ENCODE measurements at regions not wholly inside any gene's neighbourhood (a gene's known extent, or its start where the extent isn't known, plus 50 kb on each side); places are given as distances from the start of the nearest gene placed in this dataset.

DNA sequence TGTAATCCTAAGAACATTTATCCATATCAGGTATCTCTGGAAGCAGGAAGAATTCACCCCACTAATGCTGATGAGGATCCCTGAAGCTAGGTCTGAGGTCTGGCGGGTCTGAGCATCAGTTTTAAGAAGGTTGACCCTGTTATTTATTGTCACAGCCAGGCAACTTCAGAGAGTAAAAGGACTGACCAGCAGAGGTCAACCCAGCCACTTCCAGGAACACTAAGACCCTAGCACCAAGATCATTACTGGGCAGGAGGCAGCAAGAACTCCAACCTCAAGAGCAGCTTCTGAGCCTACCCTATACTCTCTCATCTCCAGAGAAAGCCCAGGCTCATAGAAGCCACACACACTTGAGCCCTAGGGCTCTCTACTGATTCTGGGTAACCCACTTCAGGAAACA is 901.4 kb downstream of the DCDC2C start:
- H3K9ac ChIP-seq, result no peak overlapping the region

DNA sequence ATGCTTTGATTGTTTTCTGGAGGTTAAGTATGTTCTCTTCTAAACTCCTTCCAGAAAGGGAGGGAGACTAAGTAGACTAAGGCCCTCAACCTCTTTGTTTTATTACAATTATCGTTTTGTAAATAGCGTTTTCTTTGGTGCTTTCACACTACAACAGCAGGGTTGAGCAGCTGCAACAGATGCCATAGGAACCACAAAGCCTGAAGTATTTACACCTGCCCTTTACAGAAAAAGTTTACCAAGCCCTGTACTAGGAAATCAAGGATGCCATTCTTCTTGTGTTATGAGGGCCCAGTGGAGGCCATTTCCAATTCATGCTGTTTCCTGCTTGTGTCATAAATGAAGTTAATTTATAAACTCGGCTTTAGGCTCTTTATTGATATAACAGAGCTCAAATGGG is 914.8 kb downstream of the DCDC2C start:
- no peaks in the 10 kb centered on the region; the same call in 1 of the 2 replicates for H3K9me3 ChIP-seq
- H3K9ac ChIP-seq, result no peak overlapping the region
- no peaks in the 10 kb centered on the region for H3K27me3 ChIP-seq
- no peaks in the 10 kb centered on the region for H4K20me1 ChIP-seq
- H3K27ac ChIP-seq, result no peak overlapping the region
- no peak for TF ChIP-seq Cebpa-rat (IDR thresholded peaks at IDR 0.05)
- H3K4me3 ChIP-seq, result no peak overlapping the region
- no peaks in the 10 kb centered on the region for H3K4me1 ChIP-seq
- H3K36me3 ChIP-seq, result no peaks in the 10 kb centered on the region
- no peak overlapping the region for H3K4me2 ChIP-seq

More for the DNA sequence above, 901.4 kb downstream of the DCDC2C start:
- Histone ChIP-seq H4K20me1 (no peaks in the 10 kb centered on the region), H3K36me3 (no peaks in the 10 kb centered on the region), H3K4me2 (no peak overlapping the region), H3K4me1 (no peaks in the 10 kb centered on the region), H3K27me3 (no peaks in the 10 kb centered on the region), H3K9me3 (no peaks in the 10 kb centered on the region), H3K4me3 (no peak overlapping the region), H3K27ac (no peak overlapping the region)
- TF ChIP-seq Cebpa-rat (IDR thresholded peaks at IDR 0.05), result no peak

GRCh38 chr2:4618630-4619228 is 915.4 kb downstream of the DCDC2C start:
- Histone ChIP-seq H3K4me3 (no peak overlapping the region), H3K4me2 (no peak overlapping the region), H3K9me3 (no peaks in the 10 kb centered on the region; the same call in 1 of the 2 replicates), H3K9ac (no peak overlapping the region), H4K20me1 (no peaks in the 10 kb centered on the region), H3K27me3 (no peaks in the 10 kb centered on the region), H3K36me3 (no peaks in the 10 kb centered on the region), H3K4me1 (no peaks in the 10 kb centered on the region), H3K27ac (no peak overlapping the region)
- TF ChIP-seq Cebpa-rat (IDR thresholded peaks at IDR 0.05), result no peak

GRCh38 chr2:4628998-4629501 is 925.7 kb downstream of the DCDC2C start:
- Histone ChIP-seq H3K27me3 (no peaks in the 10 kb centered on the region), H3K27ac (no peak overlapping the region), H3K4me1 (no peaks in the 10 kb centered on the region), H4K20me1 (no peaks in the 10 kb centered on the region), H3K4me2 (no peak overlapping the region), H3K9me3 (no peaks in the 10 kb centered on the region), H3K4me3 (no peak overlapping the region), H3K36me3 (no peaks in the 10 kb centered on the region), H3K9ac (no peak overlapping the region)
- TF ChIP-seq Cebpa-rat (IDR thresholded peaks at IDR 0.05), result no peak

DNA sequence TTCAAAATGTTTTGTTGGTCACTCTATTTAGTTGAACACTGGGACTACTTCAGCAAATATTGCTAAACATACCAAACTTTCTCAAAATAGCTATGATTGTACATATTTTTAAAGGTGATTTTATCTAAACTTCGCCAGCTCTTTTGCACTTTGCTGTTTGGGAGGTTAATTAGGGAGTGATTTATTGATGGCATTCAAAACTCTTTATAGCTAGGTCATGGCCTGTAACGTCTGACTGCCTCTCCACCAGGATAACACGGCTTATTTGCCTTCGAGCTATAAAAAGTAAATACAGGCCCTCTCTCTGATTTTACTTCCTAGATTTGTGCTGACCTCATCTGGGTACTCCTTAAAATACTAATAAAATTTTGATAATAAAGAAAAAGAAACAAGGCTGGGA is 931.9 kb downstream of the DCDC2C start:
- H4K20me1 ChIP-seq, result no peaks in the 10 kb centered on the region
- no peaks in the 10 kb centered on the region for H3K27me3 ChIP-seq
- no peaks in the 10 kb centered on the region for H3K36me3 ChIP-seq
- no peaks in the 10 kb centered on the region for H3K9me3 ChIP-seq
- H3K4me2 ChIP-seq, result no peak overlapping the region
- H3K4me3 ChIP-seq, result no peak overlapping the region
- no peak overlapping the region for H3K27ac ChIP-seq
- TF ChIP-seq Cebpa-rat (IDR thresholded peaks at IDR 0.05), result no peak
- no peak overlapping the region for H3K9ac ChIP-seq
- no peaks in the 10 kb centered on the region for H3K4me1 ChIP-seq

GRCh38 chr2:4653991-4654390 is 950.6 kb downstream of the DCDC2C start:
- H3K9ac ChIP-seq, result no peak overlapping the region; the same call in 1 of the 2 replicates
- H3K27me3 ChIP-seq, result no peaks in the 10 kb centered on the region
- TF ChIP-seq Cebpa-rat (IDR thresholded peaks at IDR 0.05), result no peak
- H4K20me1 ChIP-seq, result no peaks in the 10 kb centered on the region
- no peak overlapping the region for H3K4me3 ChIP-seq
- H3K36me3 ChIP-seq, result no peaks in the 10 kb centered on the region
- peak overlapping the region; percentile 47 for H3K27ac ChIP-seq
- H3K9me3 ChIP-seq, result no peaks in the 10 kb centered on the region
- peaks cover 22% of the 10 kb centered on the region for H3K4me1 ChIP-seq
- peak overlapping the region; percentile 65 for H3K4me2 ChIP-seq

DNA sequence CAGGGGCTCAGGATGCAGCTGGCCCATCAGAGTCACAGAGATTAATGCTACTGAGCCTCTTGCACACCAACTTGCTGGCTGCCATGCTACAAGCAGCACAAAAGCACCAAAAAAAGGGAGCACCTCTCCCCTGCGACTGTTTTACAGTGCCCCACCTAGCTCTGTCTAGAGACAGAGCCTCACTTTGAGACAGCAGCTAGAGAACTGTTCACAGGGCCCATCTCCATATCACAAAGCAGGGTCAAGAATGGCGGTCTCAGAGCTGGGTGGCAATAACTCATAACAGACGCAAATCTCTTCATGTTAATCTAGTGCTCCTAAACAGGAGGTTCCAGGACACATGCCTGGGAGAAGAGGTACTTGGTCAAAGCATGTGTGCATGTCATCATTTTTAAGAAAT is 953.0 kb downstream of the DCDC2C start:
- Histone ChIP-seq H3K27ac (no peak overlapping the region), H3K9me3 (no peaks in the 10 kb centered on the region), H3K4me1 (peaks cover 22% of the 10 kb centered on the region), H4K20me1 (no peaks in the 10 kb centered on the region), H3K36me3 (no peaks in the 10 kb centered on the region), H3K4me2 (no peak overlapping the region), H3K4me3 (no peak overlapping the region), H3K27me3 (no peaks in the 10 kb centered on the region), H3K9ac (no peak overlapping the region)
- TF ChIP-seq Cebpa-rat (IDR thresholded peaks at IDR 0.05), result no peak

- Histone ChIP-seq H3K27ac (no peak overlapping the region), H3K4me2 (peak overlapping the region; percentile 46), H4K20me1 (no peaks in the 10 kb centered on the region), H3K4me1 (peaks cover 19% of the 10 kb centered on the region), H3K27me3 (no peaks in the 10 kb centered on the region), H3K4me3 (no peak overlapping the region), H3K9me3 (no peaks in the 10 kb centered on the region), H3K9ac (no peak overlapping the region), H3K36me3 (no peaks in the 10 kb centered on the region)
- no peak for TF ChIP-seq Cebpa-rat (IDR thresholded peaks at IDR 0.05)
These were observed 958.9 kb downstream of the DCDC2C start for GRCh38 chr2:4662161-4662779.

GRCh38 chr2:4668381-4668780 is 965.0 kb downstream of the DCDC2C start:
- TF ChIP-seq Cebpa-rat (IDR thresholded peaks at IDR 0.05), result no peak
- H3K27me3 ChIP-seq, result no peaks in the 10 kb centered on the region
- peaks cover 22% of the 10 kb centered on the region; the same call in 1 of the 2 replicates for H3K4me1 ChIP-seq
- H3K9ac ChIP-seq, result no peak overlapping the region
- peaks cover 6% of the 10 kb centered on the region; the same call in 1 of the 2 replicates for H3K9me3 ChIP-seq
- H3K4me2 ChIP-seq, result no peak overlapping the region
- H3K27ac ChIP-seq, result no peak overlapping the region
- H3K4me3 ChIP-seq, result no peak overlapping the region
- no peaks in the 10 kb centered on the region for H3K36me3 ChIP-seq
- no peaks in the 10 kb centered on the region for H4K20me1 ChIP-seq

GRCh38 chr2:4670331-4670730 is 967.0 kb downstream of the DCDC2C start:
- no peak overlapping the region for H3K4me3 ChIP-seq
- H3K4me2 ChIP-seq, result no peak overlapping the region
- no peaks in the 10 kb centered on the region for H3K36me3 ChIP-seq
- H3K27me3 ChIP-seq, result no peaks in the 10 kb centered on the region
- no peaks in the 10 kb centered on the region for H4K20me1 ChIP-seq
- H3K9ac ChIP-seq, result no peak overlapping the region
- no peak for TF ChIP-seq Cebpa-rat (IDR thresholded peaks at IDR 0.05)
- no peak overlapping the region for H3K27ac ChIP-seq
- H3K4me1 ChIP-seq, result peaks cover 34% of the 10 kb centered on the region
- H3K9me3 ChIP-seq, result peaks cover 21% of the 10 kb centered on the region; the same call in 1 of the 2 replicates
